Neural cell (in vitro differentiated cells): ENCODE measurements at regions not wholly inside any gene's neighbourhood (a gene's known extent, or its start where the extent isn't known, plus 50 kb on each side); places are given as distances from the start of the nearest gene placed in this dataset.

Experiments
- H2AFZ ChIP-seq: fragments of 200-600, 300-800 bp; sonication (generic), shearing (Covaris generic); 2 replicates; pipeline ENCODE4 v1.6.0; 2014; ENCODE audit warnings: low read depth, mild to moderate bottlenecking, antibody characterized with exemption, low read length, moderate library complexity
- H3F3A ChIP-seq: fragments of 200-600 bp; shearing (Covaris generic); 2 replicates; pipeline ENCODE4 v1.6.1; 2016; ENCODE audit warnings: mild to moderate bottlenecking, moderate library complexity, mixed read lengths, antibody characterized with exemption, low read length; ENCODE audit not compliant: insufficient read depth, poor library complexity, severe bottlenecking
- H3K27ac ChIP-seq: fragments of 200-600, 300-800 bp; sonication (generic), shearing (Covaris generic); 2 replicates; pipeline ENCODE4 v1.5.1; 2014; ENCODE audit warnings: mild to moderate bottlenecking, low read length, moderate library complexity
- H3K27me3 ChIP-seq: fragments of 300-800, 200-600 bp; sonication (generic), shearing (Covaris generic); 2 replicates; pipeline ENCODE4 v1.6.0; 2014; ENCODE audit warnings: mild to moderate bottlenecking, low read depth, low read length, moderate library complexity; ENCODE audit not compliant: insufficient read depth
- H3K36me3 ChIP-seq: fragments of 300-800, 200-600 bp; sonication (generic), shearing (Covaris generic); 2 replicates; pipeline ENCODE4 v1.5.1; 2014; ENCODE audit warnings: mild to moderate bottlenecking, antibody characterized with exemption, low read length, moderate library complexity; ENCODE audit not compliant: insufficient read depth
- H3K4me2 ChIP-seq: fragments of 300-800, 200-600 bp; sonication (generic), shearing (Covaris generic); 2 replicates; pipeline ENCODE4 v1.6.0; 2014; ENCODE audit warnings: mild to moderate bottlenecking, low read length
- H3K4me3 ChIP-seq: fragments of 300-800, 200-600 bp; sonication (generic), shearing (Covaris generic); 2 replicates; pipeline ENCODE4 v1.5.1; 2014; ENCODE audit warnings: mild to moderate bottlenecking, low read length, moderate library complexity
- H3K79me2 ChIP-seq: fragments of 200-600 bp; shearing (Covaris generic); replicated peaks from 2 replicates; pipeline ENCODE4 v1.6.0; 2014; ENCODE audit warnings: mild to moderate bottlenecking, low read length, moderate library complexity; ENCODE audit not compliant: insufficient read depth
- H3K9ac ChIP-seq: fragments of 300-800, 200-600 bp; sonication (generic), shearing (Covaris generic); 2 replicates; pipeline ENCODE4 v1.6.1; 2016; ENCODE audit warnings: mild to moderate bottlenecking, low read length, mixed read lengths
- H3K9me2 ChIP-seq: fragments of 200-600 bp; shearing (Covaris generic); 2 replicates; pipeline ENCODE4 v1.6.1; 2016; ENCODE audit warnings: mild to moderate bottlenecking, low read length, mixed read lengths; ENCODE audit not compliant: insufficient read depth
- H3K9me3 ChIP-seq: fragments of 200-600, 300-800 bp; sonication (generic), shearing (Covaris generic); 2 replicates; pipeline ENCODE4 v1.6.1; 2016; ENCODE audit warnings: mild to moderate bottlenecking, mixed run types, low read length, moderate library complexity, mixed read lengths
- H4K20me1 ChIP-seq: fragments of 200-600 bp; shearing (Covaris generic); 2 replicates; pipeline ENCODE4 v1.6.1; 2016; ENCODE audit warnings: mild to moderate bottlenecking, mixed run types; ENCODE audit not compliant: insufficient read depth
- CTCF ChIP-seq: fragments of 450-650 bp; IDR thresholded peaks from 2 replicates; pipeline ENCODE4 v1.5.1; 2014; ENCODE audit warnings: antibody characterized with exemption, mild to moderate bottlenecking, moderate library complexity; ENCODE audit not compliant: poor library complexity, severe bottlenecking
- EP300 ChIP-seq: fragments of 450-650 bp; conservative IDR thresholded peaks from 2 replicates; pipeline ENCODE4 v1.6.1; 2014; ENCODE audit warnings: antibody characterized with exemption, mild to moderate bottlenecking, moderate library complexity; ENCODE audit not compliant: poor library complexity, severe bottlenecking
- EZH2 ChIP-seq: fragments of 200-600, 300-800 bp; shearing (Covaris generic), sonication (generic); IDR thresholded peaks from 2 replicates; pipeline ENCODE4 v1.6.1; 2014; ENCODE audit warnings: antibody characterized with exemption, low read length, borderline replicate concordance, mild to moderate bottlenecking; ENCODE audit not compliant: insufficient read depth, poor library complexity, severe bottlenecking
- MXI1 ChIP-seq: fragments of 450-650 bp; conservative IDR thresholded peaks from 2 replicates; pipeline ENCODE4 v1.6.1; 2014; ENCODE audit warnings: antibody characterized with exemption, mild to moderate bottlenecking; ENCODE audit not compliant: poor library complexity, severe bottlenecking
- POLR2AphosphoS5 ChIP-seq: IDR thresholded peaks from 2 replicates; pipeline ENCODE4 v1.6.1; 2012
- RAD21 ChIP-seq: fragments of 450-650 bp; conservative IDR thresholded peaks from 2 replicates; pipeline ENCODE4 v1.6.1; 2014; ENCODE audit warnings: antibody characterized with exemption, mild to moderate bottlenecking, moderate library complexity
- REST ChIP-seq: IDR thresholded peaks from 2 replicates; pipeline ENCODE4 v1.6.1; 2012; ENCODE audit warnings: borderline replicate concordance
- SMC3 ChIP-seq: fragments of 450-650 bp; conservative IDR thresholded peaks from 2 replicates; pipeline ENCODE4 v1.6.1; 2014; ENCODE audit warnings: antibody characterized with exemption, mild to moderate bottlenecking, moderate library complexity; ENCODE audit not compliant: poor library complexity
- TAF1 ChIP-seq: IDR thresholded peaks from 2 replicates; pipeline ENCODE4 v1.6.1; 2012; ENCODE audit warnings: low read depth

GRCh38 chr10:65581426-65582026 lies 1344.3 kb upstream of the LRRTM3 start:
- Histone ChIP-seq H3K4me2 (no peak overlapping the region), H2AFZ (no peak overlapping the region), H3K4me3 (no peak overlapping the region), H3K27me3 (no peaks in the 10 kb centered on the region), H3F3A (no peaks in the 10 kb centered on the region), H3K9me2 (no peaks in the 10 kb centered on the region), H3K27ac (no peak overlapping the region), H3K36me3 (no peaks in the 10 kb centered on the region), H3K9me3 (no peaks in the 10 kb centered on the region), H3K79me2 (no peaks in the 10 kb centered on the region), H4K20me1 (no peaks in the 10 kb centered on the region), H3K9ac (no peak overlapping the region)
- TF ChIP-seq POLR2AphosphoS5 (no peak), MXI1 (no peak), EZH2 (no peak), REST (no peak), EP300 (no peak), CTCF (no peak), TAF1 (no peak), RAD21 (no peak), SMC3 (no peak)

- H3K9ac ChIP-seq, result no peak overlapping the region
- no peaks in the 10 kb centered on the region for H3K27me3 ChIP-seq
- no peak overlapping the region for H3K27ac ChIP-seq
- no peak overlapping the region for H3K4me2 ChIP-seq
- TF ChIP-seq CTCF, result no peak
- no peaks in the 10 kb centered on the region for H3K79me2 ChIP-seq
- H3K4me3 ChIP-seq, result no peak overlapping the region
- H3K9me2 ChIP-seq, result peaks cover 4% of the 10 kb centered on the region
- H3K36me3 ChIP-seq, result no peaks in the 10 kb centered on the region
- H3F3A ChIP-seq, result no peaks in the 10 kb centered on the region
- no peak overlapping the region for H2AFZ ChIP-seq
- no peaks in the 10 kb centered on the region for H4K20me1 ChIP-seq
- no peaks in the 10 kb centered on the region for H3K9me3 ChIP-seq
These were observed 1323.5 kb upstream of the LRRTM3 start for GRCh38 chr10:65602182-65602865.
